Stimulated activated CD4-positive, alpha-beta T cell treated with anti-CD3 and anti-CD28 coated beads, Interleukin-1b, Interleukin-23, amount 100 ng/mL, for 4 hours (primary cell): ENCODE measurements at regions not wholly inside any gene's neighbourhood (a gene's known extent, or its start where the extent isn't known, plus 50 kb on each side); places are given as distances from the start of the nearest gene placed in this dataset.

Experiments
- DNase-seq, 2 donors: peaks; one replicate each; pipeline ENCODE4 v3.0.0-alpha.2; 2020; ENCODE audit warnings: low read depth in 2 of 2

GRCh38 chr1:186557147-186557777, 96.3 kb upstream of the PDC start:
- DNase-seq = no peak

GRCh38 chr1:186550832-186551231, 89.9 kb upstream of the PDC start:
- no peak for DNase-seq

- DNase-seq = no peak
Observed at GRCh38 chr1:186541003-186541402, 80.1 kb upstream of the PDC start.

GRCh38 chr1:186540521-186540920, 79.6 kb upstream of the PDC start:
- DNase-seq = no peak

- DNase-seq = no peak
Observed at GRCh38 chr1:186536273-186536890, 75.5 kb upstream of the PDC start.

- DNase-seq = no peak
Observed at GRCh38 chr1:186535388-186536133, 74.6 kb upstream of the PDC start.

DNA sequence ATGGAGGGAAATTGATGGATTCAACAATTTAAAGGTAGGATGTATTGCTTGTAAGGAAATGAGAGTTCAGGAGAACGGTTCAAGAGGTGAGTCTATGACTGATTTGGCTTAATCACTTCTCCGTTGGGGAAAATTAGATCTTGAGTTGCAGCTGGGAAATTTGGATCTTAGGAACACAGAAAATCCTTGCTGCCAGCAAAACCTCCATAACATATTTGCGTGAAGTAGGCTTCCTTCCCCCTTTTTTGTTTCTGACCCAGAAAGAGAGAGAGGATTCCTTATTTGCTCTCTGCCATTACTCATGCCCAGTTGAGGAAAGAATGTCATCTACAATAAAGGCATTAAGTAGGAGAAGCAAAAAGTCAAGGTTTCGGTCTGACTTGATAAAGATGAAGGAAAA, 73.5 kb upstream of the PDC start:
- no peak for DNase-seq

- DNase-seq = no peak
Observed at GRCh38 chr1:186532466-186532865, 71.6 kb upstream of the PDC start.

- DNase-seq = no peak
Observed at GRCh38 chr1:186531561-186532165, 70.7 kb upstream of the PDC start.

GRCh38 chr1:186530109-186530508, 69.2 kb upstream of the PDC start:
- DNase-seq = no peak

DNA sequence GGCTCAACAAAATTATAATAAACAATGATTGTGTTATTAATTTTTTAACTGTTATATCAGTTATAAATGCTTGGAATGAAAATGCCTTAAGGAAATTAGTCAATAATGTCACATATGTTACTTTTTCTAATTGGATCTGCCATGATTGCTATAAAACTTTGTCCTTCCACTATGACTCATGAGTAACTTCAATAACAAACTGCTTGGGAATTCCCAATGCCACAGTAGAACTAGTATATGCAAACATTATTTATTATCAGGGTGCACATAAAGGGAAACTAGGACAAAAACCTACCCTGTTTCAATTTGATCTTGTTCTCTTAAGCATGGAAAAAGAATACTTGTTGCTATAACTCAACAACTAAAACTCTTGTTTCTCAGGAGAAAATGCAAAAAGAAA, 59.1 kb upstream of the PDC start:
- no peak for DNase-seq

- no peak for DNase-seq
Observed at GRCh38 chr1:186518822-186519381, 58.0 kb upstream of the PDC start.

DNA sequence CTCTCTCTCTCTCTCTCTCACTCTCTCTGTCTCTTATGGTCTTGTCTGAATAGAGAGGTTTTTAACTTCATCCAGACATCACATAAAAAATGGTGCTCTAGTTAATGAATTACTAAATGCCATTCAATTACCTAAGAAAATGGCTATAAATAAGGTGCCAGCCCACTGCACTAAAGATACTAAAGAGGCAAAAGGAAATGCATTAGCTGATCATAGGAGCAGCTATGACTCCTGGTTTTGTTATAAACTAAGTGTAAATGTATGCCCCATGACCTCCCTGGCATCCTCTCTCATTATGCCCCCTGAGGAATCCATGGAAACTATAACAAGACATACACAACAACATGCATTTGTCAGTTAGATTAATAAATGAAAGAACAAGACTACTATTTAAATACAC, 57.5 kb upstream of the PDC start:
- DNase-seq = no peak

DNA sequence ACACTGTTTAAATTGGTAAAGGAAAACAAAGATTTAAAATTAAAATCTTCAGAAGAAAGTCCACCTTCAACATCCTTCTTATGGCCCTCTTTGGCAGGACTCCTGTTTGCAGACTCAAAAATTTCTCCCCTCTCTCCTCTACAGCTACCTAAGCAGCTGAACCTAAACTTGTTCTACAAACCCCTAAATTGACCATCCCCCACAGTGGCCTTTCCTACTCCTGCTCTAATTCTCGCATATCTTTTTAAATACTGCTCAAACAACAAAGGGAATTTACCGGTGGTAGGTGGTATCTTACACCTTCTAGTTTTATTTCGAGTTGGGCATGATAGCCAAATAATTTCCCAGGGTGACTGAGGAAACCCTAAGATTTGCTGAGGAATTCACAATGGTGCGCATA, 53.5 kb upstream of the PDC start:
- no peak for DNase-seq

- no peak for DNase-seq
Observed at GRCh38 chr1:186513526-186513925, 52.6 kb upstream of the PDC start.

GRCh38 chr1:186512698-186513457, 52.0 kb upstream of the PDC start:
- DNase-seq = no peak

- no peak for DNase-seq
Observed at GRCh38 chr1:186511761-186512637, 51.1 kb upstream of the PDC start.
